Mesenchymal stem cell (in vitro differentiated cells and primary cell): ENCODE measurements at regions not wholly inside any gene's neighbourhood (a gene's known extent, or its start where the extent isn't known, plus 50 kb on each side); places are given as distances from the start of the nearest gene placed in this dataset.

Experiments
- DNase-seq: peaks from one replicate; pipeline ENCODE4 v3.0.0-alpha.2; 2013
- H2AFZ ChIP-seq: one replicate; pipeline ENCODE4 v1.6.1; 2013; ENCODE audit warnings: low read depth, mild to moderate bottlenecking, control low read depth, inconsistent platforms, low read length, moderate library complexity
- H2AK5ac ChIP-seq: 2 replicates; pipeline ENCODE4 v1.6.1; 2013; ENCODE audit warnings: low read length, moderate library complexity, mild to moderate bottlenecking, inconsistent platforms; ENCODE audit not compliant: severe bottlenecking
- H2BK120ac ChIP-seq: one replicate; pipeline ENCODE4 v1.6.1; 2013; ENCODE audit warnings: low read depth, mild to moderate bottlenecking, inconsistent platforms, low read length, moderate library complexity
- H2BK12ac ChIP-seq, 2 experiments: one replicate each; pipeline ENCODE4 v1.6.1; 2013; ENCODE audit warnings: inconsistent platforms in 2 of 2, low read length in 2 of 2, mild to moderate bottlenecking in 2 of 2, moderate library complexity in 2 of 2, control low read depth in 1 of 2
- H2BK15ac ChIP-seq: one replicate; pipeline ENCODE4 v1.6.1; 2013; ENCODE audit warnings: mild to moderate bottlenecking, low read depth, inconsistent platforms; ENCODE audit not compliant: poor library complexity, severe bottlenecking
- H2BK5ac ChIP-seq: 2 replicates; pipeline ENCODE4 v1.6.1; 2013; ENCODE audit warnings: low read depth, mild to moderate bottlenecking, low read length, control low read depth, inconsistent platforms; ENCODE audit not compliant: poor library complexity, severe bottlenecking
- H3K14ac ChIP-seq, 2 experiments: one replicate each; pipeline ENCODE4 v1.6.1; 2013; ENCODE audit warnings: inconsistent platforms in 2 of 2, low read length in 2 of 2, control low read depth in 1 of 2, mild to moderate bottlenecking in 1 of 2, moderate library complexity in 1 of 2
- H3K18ac ChIP-seq, 2 experiments: one replicate each; pipeline ENCODE4 v1.6.1; 2013; ENCODE audit warnings: inconsistent platforms in 2 of 2, low read length in 2 of 2, control low read depth in 1 of 2, low read depth in 1 of 2, mild to moderate bottlenecking in 1 of 2
- H3K23ac ChIP-seq, 2 experiments: one replicate each; pipeline ENCODE4 v1.6.1; 2013; ENCODE audit warnings: inconsistent platforms in 2 of 2, low read length in 2 of 2, mild to moderate bottlenecking in 2 of 2, moderate library complexity in 2 of 2, control low read depth in 1 of 2
- H3K27ac ChIP-seq: 2 replicates; pipeline ENCODE4 v1.5.1; 2013; ENCODE audit warnings: mild to moderate bottlenecking, moderate library complexity, low read length, control low read depth, inconsistent platforms; ENCODE audit not compliant: poor library complexity, severe bottlenecking
- H3K27me3 ChIP-seq, 2 experiments: 2 replicates each; pipeline versions ENCODE4 v1.6.1 to v1.7.0; 2013; ENCODE audit warnings: low read length in 2 of 2, mild to moderate bottlenecking in 2 of 2, moderate library complexity in 2 of 2, control low read depth in 1 of 2, inconsistent platforms in 1 of 2; ENCODE audit not compliant: control insufficient read depth in 1 of 2, insufficient read depth in 1 of 2
- H3K36me3 ChIP-seq, 2 experiments: 2 replicates each; pipeline versions ENCODE4 v1.6.1 to v1.7.0; 2013; ENCODE audit warnings: low read length in 2 of 2, control low read depth in 1 of 2, inconsistent platforms in 1 of 2, low read depth in 1 of 2, mild to moderate bottlenecking in 1 of 2; ENCODE audit not compliant: insufficient read depth in 2 of 2, control insufficient read depth in 1 of 2
- H3K4ac ChIP-seq, 2 experiments: one replicate each; pipeline ENCODE4 v1.6.1; 2013; ENCODE audit warnings: inconsistent platforms in 2 of 2, low read length in 2 of 2, mild to moderate bottlenecking in 2 of 2, moderate library complexity in 2 of 2, control low read depth in 1 of 2, low read depth in 1 of 2
- H3K4me1 ChIP-seq: 2 replicates; pipeline ENCODE4 v1.6.1; 2013; ENCODE audit warnings: low read depth, low read length, control low read depth; ENCODE audit not compliant: control insufficient read depth, insufficient read depth
- H3K4me2 ChIP-seq: 2 replicates; pipeline ENCODE4 v1.6.1; 2013; ENCODE audit warnings: low read length, mild to moderate bottlenecking, inconsistent platforms; ENCODE audit not compliant: poor library complexity, severe bottlenecking
- H3K4me3 ChIP-seq, 2 experiments: 2 replicates each; pipeline versions ENCODE4 v1.5.1 to v1.7.0; 2013; ENCODE audit warnings: low read length in 2 of 2, mild to moderate bottlenecking in 2 of 2, control low read depth in 1 of 2, low read depth in 1 of 2; ENCODE audit not compliant: insufficient read depth in 1 of 2
- H3K79me1 ChIP-seq: replicated peaks from 2 replicates; pipeline ENCODE4 v1.6.1; 2013; ENCODE audit warnings: mild to moderate bottlenecking, control low read depth, low read length, inconsistent platforms; ENCODE audit not compliant: poor library complexity, severe bottlenecking
- H3K9ac ChIP-seq: 2 replicates; pipeline ENCODE4 v1.7.0; 2013; ENCODE audit warnings: mild to moderate bottlenecking, low read length, moderate library complexity
- H3K9me3 ChIP-seq: 2 replicates; pipeline ENCODE4 v1.7.0; 2013; ENCODE audit warnings: mild to moderate bottlenecking, low read length; ENCODE audit not compliant: control insufficient read depth
- H4K8ac ChIP-seq: one replicate; pipeline ENCODE4 v1.6.1; 2013; ENCODE audit warnings: inconsistent platforms, mild to moderate bottlenecking, low read length, moderate library complexity
- H4K91ac ChIP-seq: one replicate; pipeline ENCODE4 v1.6.1; 2013; ENCODE audit warnings: mild to moderate bottlenecking, low read length, inconsistent platforms
- WGBS: methylation state at CpG from one replicate; pipeline ENCODE4 v1.1.7; 2013; ENCODE audit warnings: mixed read lengths; 5-methylcytosine and 5-hydroxymethylcytosine counted together

DNA sequence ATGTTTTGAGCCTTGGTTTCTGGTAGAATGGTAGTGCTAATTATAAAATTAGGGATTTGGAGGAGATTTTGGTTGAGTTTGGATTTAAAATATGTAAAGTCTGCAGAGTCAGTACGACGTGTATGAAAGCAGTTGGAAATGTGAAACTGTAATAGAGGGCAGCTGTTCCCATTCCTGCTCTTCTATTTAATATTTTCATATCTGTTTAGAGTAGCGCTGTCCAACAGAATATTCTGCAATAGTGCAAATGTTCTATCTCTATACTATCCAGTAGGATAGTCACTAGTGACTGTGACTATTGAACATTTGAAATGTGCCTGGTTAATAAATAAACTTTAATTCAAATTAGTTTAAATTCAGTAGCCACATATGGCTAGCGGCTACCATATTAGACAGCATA lies 443.4 kb upstream of the SOX9 start:
- Histone ChIP-seq H3K14ac (no peak overlapping the region), H2AK5ac (no peak overlapping the region), H3K27ac (no peak overlapping the region), H2BK12ac (no peak overlapping the region), H3K36me3 (no peaks in the 10 kb centered on the region), H3K9me3 (no peaks in the 10 kb centered on the region), H3K4ac (no peak overlapping the region), H4K8ac (no peak overlapping the region), H3K79me1 (no peaks in the 10 kb centered on the region), H3K18ac (no peak overlapping the region), H3K4me3 (no peak overlapping the region), H3K23ac (no peak overlapping the region), H2BK120ac (no peak overlapping the region), H4K91ac (no peak overlapping the region), H2AFZ (no peak overlapping the region), H2BK5ac (no peak overlapping the region), H3K4me1 (no peaks in the 10 kb centered on the region), H3K9ac (no peak overlapping the region), H3K4me2 (no peak overlapping the region), H3K27me3 (no peaks in the 10 kb centered on the region), H2BK15ac (no peak overlapping the region)
- no peak for DNase-seq
- 100% methylated on average over 1 of the region's 4 CpGs for WGBS

DNA sequence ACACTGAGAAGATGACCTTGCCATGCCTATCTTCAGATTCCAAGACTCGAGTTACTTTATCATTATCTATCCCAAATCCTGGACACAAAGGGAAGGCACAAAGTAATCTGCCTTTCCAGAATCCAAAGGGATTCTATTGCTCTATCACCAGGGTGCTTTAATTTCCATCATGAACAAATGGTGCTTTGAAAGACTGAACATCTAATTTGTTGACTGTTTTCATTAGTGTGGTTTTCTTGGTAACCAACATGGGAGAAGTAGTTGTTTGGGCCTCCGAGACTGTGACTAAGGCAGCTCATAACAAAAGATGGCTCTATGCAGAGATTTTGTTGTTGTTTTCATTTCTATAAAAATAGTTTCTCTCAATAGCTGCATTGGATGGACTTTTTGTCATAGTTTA lies 441.0 kb upstream of the SOX9 start:
- Histone ChIP-seq H3K4me1 (no peaks in the 10 kb centered on the region), H3K14ac (no peak overlapping the region), H3K9me3 (no peaks in the 10 kb centered on the region), H2BK5ac (no peak overlapping the region), H3K36me3 (no peaks in the 10 kb centered on the region), H2AFZ (no peak overlapping the region), H2BK12ac (no peak overlapping the region), H3K79me1 (no peaks in the 10 kb centered on the region), H3K27me3 (no peaks in the 10 kb centered on the region), H2BK15ac (no peak overlapping the region), H3K18ac (no peak overlapping the region), H2BK120ac (no peak overlapping the region), H4K91ac (no peak overlapping the region), H3K23ac (no peak overlapping the region), H4K8ac (no peak overlapping the region), H2AK5ac (no peak overlapping the region), H3K4ac (no peak overlapping the region), H3K27ac (no peak overlapping the region), H3K4me2 (no peak overlapping the region), H3K4me3 (no peak overlapping the region), H3K9ac (no peak overlapping the region)
- 100% methylated on average over 1 of the region's 2 CpGs for WGBS
- no peak for DNase-seq

DNA sequence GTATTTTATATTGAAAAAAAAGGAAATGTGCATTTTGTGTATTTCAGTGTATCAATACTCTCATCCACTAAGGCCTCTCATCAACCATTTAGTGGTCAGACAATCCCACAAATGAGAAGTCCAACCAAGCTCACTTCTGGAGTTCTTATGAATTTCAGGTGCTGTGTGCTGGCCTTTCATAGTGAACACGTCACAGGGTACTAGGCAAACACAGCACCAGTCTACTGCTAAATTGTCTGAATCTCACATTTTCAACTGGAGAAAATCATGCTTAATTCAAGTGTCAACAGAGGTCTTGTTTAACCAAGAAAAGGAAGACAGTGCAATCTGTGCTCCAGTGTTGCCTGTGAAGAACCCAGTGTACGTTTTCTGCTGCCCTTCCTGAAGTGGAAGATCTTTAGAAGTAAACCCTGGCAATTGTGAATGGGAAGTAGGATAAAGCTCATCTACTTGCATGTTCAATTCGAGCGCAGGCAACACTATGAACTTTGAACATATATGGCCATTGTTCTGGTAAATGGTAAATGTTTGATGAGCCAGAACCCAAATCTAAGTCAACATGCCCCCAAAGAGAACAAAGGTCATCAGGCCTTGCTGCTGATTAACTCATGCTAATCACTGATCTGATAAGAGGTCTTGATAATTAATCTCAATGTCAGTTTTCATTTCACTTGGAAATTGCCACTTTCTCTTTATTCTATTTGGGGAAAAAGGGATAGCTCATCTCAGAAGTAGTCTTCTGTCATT lies 439.2 kb upstream of the SOX9 start:
- WGBS = 94% methylated on average over 4 of the region's 4 CpGs
- Histone ChIP-seq H2BK12ac (no peak overlapping the region), H2BK120ac (no peak overlapping the region), H3K14ac (no peak overlapping the region), H3K4ac (no peak overlapping the region), H3K36me3 (no peaks in the 10 kb centered on the region), H3K27ac (no peak overlapping the region), H3K9ac (no peak overlapping the region), H3K4me1 (no peaks in the 10 kb centered on the region), H3K4me2 (no peak overlapping the region), H2BK15ac (no peak overlapping the region), H3K4me3 (no peak overlapping the region), H2BK5ac (no peak overlapping the region), H4K8ac (no peak overlapping the region), H4K91ac (no peak overlapping the region), H2AK5ac (no peak overlapping the region), H2AFZ (no peak overlapping the region), H3K27me3 (no peaks in the 10 kb centered on the region), H3K9me3 (no peaks in the 10 kb centered on the region), H3K23ac (no peak overlapping the region), H3K79me1 (no peaks in the 10 kb centered on the region), H3K18ac (no peak overlapping the region)
- DNase-seq = no peak

DNA sequence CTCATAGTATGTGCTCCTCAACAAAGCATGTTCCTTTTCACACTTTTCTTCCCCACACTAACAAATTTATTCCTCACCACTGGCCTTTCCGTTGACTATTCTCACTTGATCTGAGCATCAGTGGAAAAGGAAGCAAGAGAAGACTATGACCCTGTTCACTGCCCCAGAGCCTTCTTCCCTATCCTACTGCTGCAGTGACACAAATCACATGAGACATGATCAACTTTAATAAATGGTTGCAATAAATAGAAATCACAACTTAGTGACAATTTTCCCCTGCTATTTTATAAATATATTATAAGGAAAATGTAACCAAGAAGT lies 438.7 kb upstream of the SOX9 start:
- H3K4ac ChIP-seq = no peak overlapping the region

More for the DNA sequence above, 438.7 kb upstream of the SOX9 start:
- H3K4me2 ChIP-seq = no peak overlapping the region
- no peak for DNase-seq
- H2AFZ ChIP-seq = no peak overlapping the region
- no peak overlapping the region for H3K23ac ChIP-seq
- H3K4me1 ChIP-seq = no peaks in the 10 kb centered on the region
- H3K27me3 ChIP-seq = no peaks in the 10 kb centered on the region
- no peak overlapping the region for H3K14ac ChIP-seq
- WGBS = 98% methylated on average over 1 of the region's 1 CpG
- no peak overlapping the region for H2BK12ac ChIP-seq
- H2AK5ac ChIP-seq = no peak overlapping the region
- H3K9ac ChIP-seq = no peak overlapping the region
- H3K36me3 ChIP-seq = no peaks in the 10 kb centered on the region
- H3K9me3 ChIP-seq = no peaks in the 10 kb centered on the region
- no peak overlapping the region for H3K18ac ChIP-seq
- H2BK120ac ChIP-seq = no peak overlapping the region
- no peak overlapping the region for H4K8ac ChIP-seq
- no peak overlapping the region for H2BK5ac ChIP-seq
- H3K79me1 ChIP-seq = no peaks in the 10 kb centered on the region
- no peak overlapping the region for H3K4me3 ChIP-seq
- H4K91ac ChIP-seq = no peak overlapping the region
- no peak overlapping the region for H2BK15ac ChIP-seq
- no peak overlapping the region for H3K27ac ChIP-seq
